HCT116 (cell line): ENCODE measurements at regions not wholly inside any gene's neighbourhood (a gene's known extent, or its start where the extent isn't known, plus 50 kb on each side); places are given as distances from the start of the nearest gene placed in this dataset.

Source experiments
- ATAC-seq: fragments of 200-7000 bp; cut with Tn5 transposase; 2 replicates; pipeline ENCODE4 v1.9.1; 2020; ENCODE audit warnings: mild to moderate bottlenecking, moderate library complexity
- BruUV-seq: library from RNA; stranded (reverse); fragments of 400-500 nt; replicated peaks from 2 replicates; lab custom pipeline; 2021; lab: Mats Ljungman, UMichigan
- CTCF ChIA-PET: fragments of 300-600 bp; sonication (Branson Sonifier 250); formaldehyde crosslinking; loops from one replicate; lab custom pipeline; 2021; ENCODE audit warnings: antibody characterized with exemption; lab: Charles Lee
- POLR2A ChIA-PET: fragments of 300-600, 350-600 bp; sonication (Branson Sonifier 250); formaldehyde crosslinking; loops from one replicate; lab custom pipeline; 2021; ENCODE audit warnings: antibody characterized with exemption; lab: Charles Lee
- RAD21 ChIA-PET, 2 experiments: fragments of 300-600 bp; sonication (Branson Sonifier 250); formaldehyde crosslinking; loops; one replicate each; lab custom pipeline; 2023; ENCODE audit warnings: low total read pairs in 2 of 2; ENCODE audit not compliant: uncharacterized antibody in 2 of 2, unreplicated experiment in 2 of 2, low non-redundant PET in 1 of 2; lab: Charles Lee
- DNase-seq: peaks from one replicate; pipeline ENCODE4 v3.0.0-alpha.2; 2010; ENCODE audit warnings: low read depth, low spot score
- H2AFZ ChIP-seq: fragments of 200-600 bp; shearing (Covaris generic), sonication (generic); 2 replicates; pipeline ENCODE4 v1.6.1; 2017; ENCODE audit warnings: low read depth, mixed run types, mixed read lengths, antibody characterized with exemption, low read length; ENCODE audit not compliant: poor library complexity, severe bottlenecking
- H3K27ac ChIP-seq: 2 replicates; pipeline ENCODE4 v1.5.1; 2012; ENCODE audit warnings: low read depth, low read length
- H3K27me3 ChIP-seq: fragments of 200-600 bp; sonication (generic); 2 replicates; pipeline ENCODE4 v1.6.1; 2016; ENCODE audit warnings: mixed run types, low read length, mixed read lengths; ENCODE audit not compliant: insufficient read depth
- H3K36me3 ChIP-seq, 2 experiments: fragments of 200-500 bp in 1 of 2; fragments of 200-600 bp in 1 of 2; sonication (Bioruptor generic) in 1 of 2; sonication (generic) in 1 of 2; 2 replicates each; pipeline versions ENCODE4 v1.5.1 to v1.6.1; 2014 to 2016; ENCODE audit warnings: low read length in 2 of 2, inconsistent platforms in 1 of 2, mixed read lengths in 1 of 2, mixed run types in 1 of 2; ENCODE audit not compliant: insufficient read depth in 2 of 2, control insufficient read depth in 1 of 2
- H3K4me1 ChIP-seq, 2 experiments: fragments of 200-600 bp in 1 of 2; sonication (generic) in 1 of 2; 2 replicates each; pipeline versions ENCODE4 v1.5.1 to v1.6.1; 2012 to 2017; ENCODE audit warnings: low read length in 2 of 2, inconsistent platforms in 1 of 2, mild to moderate bottlenecking in 1 of 2, mixed read lengths in 1 of 2, mixed run types in 1 of 2, moderate library complexity in 1 of 2; ENCODE audit not compliant: insufficient read depth in 2 of 2, control insufficient read depth in 1 of 2
- H3K4me2 ChIP-seq: fragments of 200-600 bp; sonication (generic); 2 replicates; pipeline ENCODE4 v1.6.1; 2017; ENCODE audit warnings: mixed run types, low read length, mixed read lengths
- H3K4me3 ChIP-seq, 2 experiments: fragments of 200-600 bp in 1 of 2; sonication (generic) in 1 of 2; replicated peaks in 1 of 2; 2 replicates each; pipeline ENCODE4 v1.5.1; 2011 to 2016; ENCODE audit warnings: low read length in 2 of 2, control low read depth in 1 of 2, low read depth in 1 of 2, mild to moderate bottlenecking in 1 of 2, mixed read lengths in 1 of 2, mixed run types in 1 of 2
- H3K79me2 ChIP-seq: fragments of 200-600 bp; sonication (generic); 2 replicates; pipeline ENCODE4 v1.6.1; 2017; ENCODE audit warnings: mild to moderate bottlenecking, mixed run types, low read length, moderate library complexity, mixed read lengths; ENCODE audit not compliant: insufficient read depth
- H3K9ac ChIP-seq: fragments of 200-600 bp; sonication (generic); 2 replicates; pipeline ENCODE4 v1.6.1; 2016; ENCODE audit warnings: low read length, mixed read lengths
- H3K9me2 ChIP-seq: fragments of 200-600 bp; sonication (generic), shearing (Covaris generic); 2 replicates; pipeline ENCODE4 v1.6.1; 2017; ENCODE audit warnings: mixed run types, mild to moderate bottlenecking, moderate library complexity; ENCODE audit not compliant: insufficient read depth
- H3K9me3 ChIP-seq, 2 experiments: fragments of 200-500 bp in 1 of 2; fragments of 200-600 bp in 1 of 2; sonication (Bioruptor generic) in 1 of 2; sonication (generic) in 1 of 2; 2 replicates each; pipeline ENCODE4 v1.6.1; 2014 to 2017; ENCODE audit warnings: low read length in 2 of 2, mixed read lengths in 2 of 2, inconsistent platforms in 1 of 2, low read depth in 1 of 2, mild to moderate bottlenecking in 1 of 2, mixed run types in 1 of 2, moderate library complexity in 1 of 2; ENCODE audit not compliant: control insufficient read depth in 1 of 2, insufficient read depth in 1 of 2
- H4K20me1 ChIP-seq: fragments of 200-600 bp; sonication (generic), shearing (Covaris generic); 2 replicates; pipeline ENCODE4 v1.6.1; 2017; ENCODE audit warnings: mixed run types, mild to moderate bottlenecking, moderate library complexity; ENCODE audit not compliant: insufficient read depth
- ATF3 ChIP-seq: IDR thresholded peaks from 2 replicates; pipeline ENCODE4 v1.6.1; 2012
- CTCF ChIP-seq, 3 experiments: fragments of 200-600 bp in 1 of 3; sonication (generic) in 1 of 3; IDR thresholded peaks in 2 of 3; conservative IDR thresholded peaks in 1 of 3; 2 replicates each; pipeline ENCODE4 v1.5.1; 2012 to 2017; ENCODE audit warnings: low read depth in 2 of 3, low read length in 2 of 3, antibody characterized with exemption in 1 of 3, borderline replicate concordance in 1 of 3, control low read depth in 1 of 3, mild to moderate bottlenecking in 1 of 3, mixed read lengths in 1 of 3, mixed run types in 1 of 3, moderate library complexity in 1 of 3; ENCODE audit not compliant: insufficient read depth in 1 of 3
- EZH2 ChIP-seq: fragments of 200-600 bp; sonication (generic); IDR thresholded peaks from 2 replicates; pipeline ENCODE4 v1.6.1; 2017; ENCODE audit warnings: antibody characterized with exemption, mixed run types
- REST ChIP-seq: IDR thresholded peaks from 2 replicates; pipeline ENCODE4 v1.6.1; 2012; ENCODE audit warnings: low read depth
- SP1 ChIP-seq: IDR thresholded peaks from 2 replicates; pipeline ENCODE4 v1.6.1; 2012; ENCODE audit warnings: low read depth
- ZNF274 ChIP-seq: fragments of 200-500 bp; sonication (Bioruptor generic); IDR thresholded peaks from 2 replicates; pipeline ENCODE4 v1.6.1; 2014; ENCODE audit warnings: mild to moderate bottlenecking, low read depth, low read length, inconsistent platforms
- intact Hi-C: fragments of 100-400 bp; cut with micrococcal nuclease; formaldehyde crosslinking; loops from 2 replicates; pipeline ENCODE4 v1.10.0; 2022

GRCh38 chr3:124441766-124442165 lies 288.5 kb upstream of the UMPS start:
- no peak for TF ChIP-seq ATF3
- TF ChIP-seq ZNF274: no peak
- TF ChIP-seq EZH2: no peak
- TF ChIP-seq CTCF (IDR thresholded peaks at IDR 0.05 in 2 of 3, conservative IDR thresholded peaks at IDR 0.05 in 1 of 3; ENCODE audit: borderline replicate concordance in 1 of 3, insufficient read depth in 1 of 3, low read depth in 2 of 3, low read length in 2 of 3): no peak
- no peak for TF ChIP-seq SP1
- TF ChIP-seq, all 23 proteins: peak for 0
- POLR2A ChIA-PET: no interaction called here
- H4K20me1 ChIP-seq: no peaks in the 10 kb centered on the region
- no peaks in the 10 kb centered on the region for H3K36me3 ChIP-seq
- H3K4me1 ChIP-seq: no peaks in the 10 kb centered on the region
- H3K9ac ChIP-seq: no peak overlapping the region
- CTCF ChIA-PET: no interaction called here
- no peak overlapping the region for H2AFZ ChIP-seq
- intact Hi-C loops: no loop called here
- H3K27ac ChIP-seq: no peak overlapping the region
- H3K9me3 ChIP-seq: no peaks in the 10 kb centered on the region
- H3K4me3 ChIP-seq: no peak overlapping the region
- no peak for ATAC-seq
- RAD21 ChIA-PET: no interaction called here
- H3K4me2 ChIP-seq: no peak overlapping the region
- DNase-seq: no peak
- peaks cover 38% of the 10 kb centered on the region for H3K27me3 ChIP-seq
- no peaks in the 10 kb centered on the region for H3K9me2 ChIP-seq
- no peaks in the 10 kb centered on the region for H3K79me2 ChIP-seq
- BruUV-seq: no TSS peak

- TF ChIP-seq CTCF (IDR thresholded peaks at IDR 0.05 in 2 of 3, conservative IDR thresholded peaks at IDR 0.05 in 1 of 3; ENCODE audit: borderline replicate concordance in 1 of 3, insufficient read depth in 1 of 3, low read depth in 2 of 3, low read length in 2 of 3) (peak in 1 of 3 experiments; percentile 15; a peak in 1 of 6 replicates), REST (no peak)
- Histone ChIP-seq H3K9ac (no peak overlapping the region), H3K4me2 (no peak overlapping the region), H3K27me3 (peaks cover 45% of the 10 kb centered on the region), H3K4me1 (no peaks in the 10 kb centered on the region), H3K9me2 (no peaks in the 10 kb centered on the region), H4K20me1 (no peaks in the 10 kb centered on the region), H3K27ac (no peak overlapping the region), H3K9me3 (no peaks in the 10 kb centered on the region), H3K4me3 (no peak overlapping the region), H2AFZ (no peak overlapping the region), H3K36me3 (no peaks in the 10 kb centered on the region), H3K79me2 (no peaks in the 10 kb centered on the region)
- DNase-seq: no peak
- BruUV-seq: no TSS peak
- ChIA-PET RAD21 (no interaction called here), POLR2A (no interaction called here), CTCF (no interaction called here)
- intact Hi-C loops: no loop called here
- ATAC-seq: peak; percentile 63
These were observed 287.8 kb upstream of the UMPS start for GRCh38 chr3:124442463-124442862.
